ENCODE measurements at regions not wholly inside any gene's neighbourhood (a gene's known extent, or its start where the extent isn't known, plus 50 kb on each side); places are given as distances from the start of the nearest gene placed in this dataset.
"Not testable (repeated sequence)": the region's sequence is repeated elsewhere in the genome, so short reads cannot be mapped to it uniquely, and the experiment has no call there.

DNA sequence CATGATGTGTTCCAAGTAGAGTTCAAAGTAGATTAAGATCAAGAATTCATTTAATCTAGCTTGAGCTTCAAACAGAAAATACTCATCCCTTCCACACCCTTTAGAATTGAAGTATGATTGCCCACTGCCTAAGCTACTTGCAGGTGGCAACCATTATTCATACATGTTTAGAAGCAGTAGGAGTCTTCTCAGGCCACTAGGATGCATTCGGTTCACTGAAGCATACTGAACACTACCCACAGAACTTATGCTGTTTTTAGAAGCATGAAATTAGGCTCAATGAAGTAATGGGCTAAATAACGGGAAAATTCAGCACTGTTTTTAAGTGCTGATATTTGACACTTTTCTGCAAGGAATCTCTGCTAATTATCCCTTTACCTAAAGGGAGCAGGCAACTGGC, 263.4 kb downstream of the DEPDC1B start:
- no peaks in the 10 kb centered on the region for H3K36me3 ChIP-seq (ENCODE audit: control insufficient read depth in 2 of 2, insufficient read depth in 2 of 2, low read length in 1 of 2)
- no peak overlapping the region for H3K27ac ChIP-seq (ENCODE audit: low read depth in 2 of 2, low read length in 1 of 2)
- no peaks in the 10 kb centered on the region for H3K27me3 ChIP-seq (ENCODE audit: control insufficient read depth in 1 of 2, insufficient read depth in 2 of 2, low read length in 2 of 2)
- no peaks in the 10 kb centered on the region for H3K4me1 ChIP-seq (ENCODE audit: control insufficient read depth in 2 of 2, insufficient read depth in 2 of 2, low read length in 1 of 2)
- WGBS, 2 donors = 76 to 86% methylated on average over 2 of the region's 2 CpGs
- H3K4me3 ChIP-seq (ENCODE audit: low read depth in 1 of 2, low read length in 2 of 2) = no peak overlapping the region
- no peaks in the 10 kb centered on the region for H3K9me3 ChIP-seq (ENCODE audit: control insufficient read depth in 2 of 2, insufficient read depth in 1 of 2, low read depth in 1 of 2, low read length in 1 of 2)

DNA sequence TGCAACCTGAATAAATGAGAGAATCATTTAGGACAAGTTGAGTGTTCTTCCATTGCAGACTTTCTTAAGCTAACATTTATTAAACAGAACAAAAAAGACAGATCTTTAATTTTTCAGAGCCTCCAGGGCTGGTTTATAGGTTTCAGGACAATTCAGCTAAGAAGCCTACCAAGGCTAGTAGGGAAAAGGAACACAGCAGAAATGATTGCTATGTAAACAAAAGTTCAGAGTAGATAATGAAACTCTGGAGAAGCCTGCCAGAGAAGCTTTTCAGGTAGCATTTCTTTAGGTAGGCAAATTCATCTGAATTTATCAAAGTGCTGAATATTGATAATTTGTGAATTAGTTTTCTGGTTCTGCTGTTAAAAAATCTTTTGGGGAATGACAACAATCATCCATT, 264.2 kb downstream of the DEPDC1B start:
- Histone ChIP-seq H3K9me3 (ENCODE audit: control insufficient read depth in 2 of 2, insufficient read depth in 1 of 2, low read depth in 1 of 2, low read length in 1 of 2) (no peaks in the 10 kb centered on the region), H3K36me3 (ENCODE audit: control insufficient read depth in 2 of 2, insufficient read depth in 2 of 2, low read length in 1 of 2) (no peaks in the 10 kb centered on the region), H3K4me3 (ENCODE audit: low read depth in 1 of 2, low read length in 2 of 2) (no peak overlapping the region), H3K27ac (ENCODE audit: low read depth in 2 of 2, low read length in 1 of 2) (no peak overlapping the region), H3K27me3 (ENCODE audit: control insufficient read depth in 1 of 2, insufficient read depth in 2 of 2, low read length in 2 of 2) (no peaks in the 10 kb centered on the region), H3K4me1 (ENCODE audit: control insufficient read depth in 2 of 2, insufficient read depth in 2 of 2, low read length in 1 of 2) (no peaks in the 10 kb centered on the region)

DNA sequence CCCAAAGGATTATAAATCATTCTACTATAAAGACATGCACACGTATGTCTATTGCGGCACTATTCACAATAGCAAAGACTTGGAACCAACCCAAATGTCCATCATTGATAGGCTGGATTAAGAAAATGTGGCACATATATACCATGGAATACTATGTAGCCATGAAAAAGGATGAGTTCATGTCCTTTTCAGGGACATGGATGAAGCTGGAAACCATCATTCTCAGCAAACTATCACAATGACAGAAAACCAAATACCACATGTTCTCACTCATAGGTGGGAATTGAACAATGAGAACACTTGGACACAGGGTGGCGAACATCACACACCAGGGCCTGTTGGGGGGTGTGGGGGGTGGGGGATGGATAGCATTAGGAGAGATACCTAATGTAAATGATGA, 273.8 kb downstream of the DEPDC1B start:
- H3K27ac ChIP-seq (ENCODE audit: low read depth in 2 of 2, low read length in 1 of 2); H3K27me3 ChIP-seq (ENCODE audit: control insufficient read depth in 1 of 2, insufficient read depth in 2 of 2, low read length in 2 of 2); H3K36me3 ChIP-seq (ENCODE audit: control insufficient read depth in 2 of 2, insufficient read depth in 2 of 2, low read length in 1 of 2); H3K9me3 ChIP-seq (ENCODE audit: control insufficient read depth in 2 of 2, insufficient read depth in 1 of 2, low read depth in 1 of 2, low read length in 1 of 2); H3K4me3 ChIP-seq (ENCODE audit: low read depth in 1 of 2, low read length in 2 of 2); H3K4me1 ChIP-seq (ENCODE audit: control insufficient read depth in 2 of 2, insufficient read depth in 2 of 2, low read length in 1 of 2): not testable (repeated sequence)
- 96% methylated on average over 3 of the region's 3 CpGs for WGBS, 2 donors

DNA sequence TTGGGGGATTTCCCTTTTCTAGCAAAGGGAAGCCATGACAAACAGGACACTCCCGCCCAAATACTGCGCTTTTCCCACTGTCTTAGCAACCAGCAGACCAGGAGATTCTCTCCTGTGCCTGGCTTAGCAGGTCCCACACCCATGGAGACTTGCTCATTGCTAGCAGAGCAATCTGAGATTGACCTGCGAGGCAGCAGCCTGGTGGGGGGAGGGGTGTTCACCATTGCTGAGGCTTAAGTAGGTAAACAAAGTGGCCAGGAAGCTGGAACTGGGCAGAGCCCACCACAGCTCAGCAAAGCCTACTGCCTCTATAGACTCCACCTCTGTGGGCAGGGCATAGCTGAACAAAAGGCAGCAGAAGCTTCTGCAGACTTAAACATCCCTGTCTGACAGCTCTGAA, 279.2 kb downstream of the DEPDC1B start:
- not testable (repeated sequence) for H3K36me3 ChIP-seq (ENCODE audit: control insufficient read depth in 2 of 2, insufficient read depth in 2 of 2, low read length in 1 of 2); H3K9me3 ChIP-seq (ENCODE audit: control insufficient read depth in 2 of 2, insufficient read depth in 1 of 2, low read depth in 1 of 2, low read length in 1 of 2); H3K4me1 ChIP-seq (ENCODE audit: control insufficient read depth in 2 of 2, insufficient read depth in 2 of 2, low read length in 1 of 2); H3K27me3 ChIP-seq (ENCODE audit: control insufficient read depth in 1 of 2, insufficient read depth in 2 of 2, low read length in 2 of 2); H3K4me3 ChIP-seq (ENCODE audit: low read depth in 1 of 2, low read length in 2 of 2); H3K27ac ChIP-seq (ENCODE audit: low read depth in 2 of 2, low read length in 1 of 2)
- WGBS, 2 donors = 91 to 93% methylated on average over 3 of the region's 3 CpGs

DNA sequence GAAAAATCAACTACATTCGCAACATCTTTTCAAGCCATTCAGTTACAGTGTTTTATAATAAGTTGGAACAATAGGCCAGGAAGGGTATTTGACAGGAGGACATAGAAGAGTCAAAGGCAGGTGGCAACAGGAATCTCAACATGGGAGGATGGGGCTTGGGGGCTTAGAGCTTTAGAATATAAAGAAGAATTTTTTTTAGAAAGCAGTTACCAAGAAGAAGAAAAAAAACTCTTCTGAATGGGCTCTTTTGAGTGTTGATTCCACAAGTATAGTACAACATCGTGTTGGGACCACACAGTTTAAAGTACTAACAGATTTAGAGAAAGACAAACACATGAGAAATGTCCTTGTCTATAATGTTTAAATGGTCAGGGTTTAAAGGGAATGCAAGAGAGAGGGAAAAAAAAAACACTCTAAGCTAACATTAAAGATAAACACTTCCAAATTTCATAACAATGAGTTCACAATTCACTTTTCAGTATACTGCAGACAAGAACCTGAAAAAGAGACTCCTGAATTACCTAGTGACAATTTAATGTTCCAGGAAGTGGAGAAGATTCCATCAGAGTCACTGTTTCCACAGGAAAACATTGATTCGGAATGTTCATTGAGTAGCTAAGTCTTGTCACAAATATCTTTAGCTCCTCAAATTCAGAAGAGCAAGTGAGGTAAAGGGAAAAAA, 282.3 kb downstream of the DEPDC1B start:
- Histone ChIP-seq H3K4me1 (ENCODE audit: control insufficient read depth in 2 of 2, insufficient read depth in 2 of 2, low read length in 1 of 2) (no peaks in the 10 kb centered on the region), H3K27ac (ENCODE audit: low read depth in 2 of 2, low read length in 1 of 2) (no peak overlapping the region), H3K4me3 (ENCODE audit: low read depth in 1 of 2, low read length in 2 of 2) (no peak overlapping the region), H3K9me3 (ENCODE audit: control insufficient read depth in 2 of 2, insufficient read depth in 1 of 2, low read depth in 1 of 2, low read length in 1 of 2) (peaks cover 0 to 7% of the 10 kb centered on the region in 2 donors), H3K36me3 (ENCODE audit: control insufficient read depth in 2 of 2, insufficient read depth in 2 of 2, low read length in 1 of 2) (no peaks in the 10 kb centered on the region), H3K27me3 (ENCODE audit: control insufficient read depth in 1 of 2, insufficient read depth in 2 of 2, low read length in 2 of 2) (no peaks in the 10 kb centered on the region)
- WGBS, 2 donors = 58 to 62% methylated on average over 3 of the region's 3 CpGs

DNA sequence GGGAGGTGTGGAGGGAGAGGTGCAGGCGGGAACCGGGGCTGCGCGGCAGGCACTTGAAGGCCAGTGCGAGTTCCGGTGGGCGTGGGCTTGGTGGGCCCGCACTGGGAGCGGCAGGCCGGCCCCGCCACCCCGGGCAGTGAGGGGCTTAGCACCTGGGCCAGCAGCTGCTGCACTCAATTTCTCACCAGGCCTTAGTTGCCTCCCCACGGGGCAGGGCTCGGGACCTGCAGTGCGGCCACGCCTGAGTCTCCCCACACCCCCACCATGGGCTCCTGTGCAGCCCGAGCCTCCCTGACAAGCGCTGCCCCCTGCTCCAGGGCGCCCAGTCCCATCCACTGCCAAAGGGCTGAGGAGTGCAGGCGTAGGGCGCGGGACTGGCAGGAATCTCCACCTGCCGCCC, 284.5 kb downstream of the DEPDC1B start:
- WGBS, 2 donors = 96 to 97% methylated on average over 23 of the region's 23 CpGs
- Histone ChIP-seq H3K4me1 (ENCODE audit: control insufficient read depth in 2 of 2, insufficient read depth in 2 of 2, low read length in 1 of 2) (no peaks in the 10 kb centered on the region), H3K9me3 (ENCODE audit: control insufficient read depth in 2 of 2, insufficient read depth in 1 of 2, low read depth in 1 of 2, low read length in 1 of 2) (peaks cover 0 to under 1% of the 10 kb centered on the region in 2 donors), H3K27ac (ENCODE audit: low read depth in 2 of 2, low read length in 1 of 2) (no peak overlapping the region), H3K4me3 (ENCODE audit: low read depth in 1 of 2, low read length in 2 of 2) (no peak overlapping the region), H3K27me3 (ENCODE audit: control insufficient read depth in 1 of 2, insufficient read depth in 2 of 2, low read length in 2 of 2) (no peaks in the 10 kb centered on the region), H3K36me3 (ENCODE audit: control insufficient read depth in 2 of 2, insufficient read depth in 2 of 2, low read length in 1 of 2) (no peaks in the 10 kb centered on the region)

DNA sequence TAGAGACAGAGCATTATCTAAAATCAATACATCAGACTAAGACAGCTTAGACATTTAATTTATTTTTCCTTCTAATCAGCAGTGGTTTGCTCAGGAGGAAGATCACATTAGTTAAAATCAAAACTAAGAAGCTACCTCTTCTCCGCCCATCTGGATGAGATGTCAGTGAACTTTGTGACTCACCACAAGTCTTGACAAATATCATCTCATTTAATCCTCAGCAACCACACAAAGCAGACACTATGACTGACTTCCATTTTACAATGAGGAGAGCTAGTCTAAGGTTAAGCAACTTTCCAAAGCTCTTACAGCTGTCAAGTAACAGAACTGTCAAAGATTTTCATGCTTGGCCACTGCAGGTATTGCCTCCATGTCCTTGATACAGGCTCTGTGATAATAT, 289.5 kb downstream of the DEPDC1B start:
- Histone ChIP-seq H3K27ac (ENCODE audit: low read depth in 2 of 2, low read length in 1 of 2) (no peak overlapping the region), H3K4me1 (ENCODE audit: control insufficient read depth in 2 of 2, insufficient read depth in 2 of 2, low read length in 1 of 2) (no peaks in the 10 kb centered on the region)
- WGBS, 2 donors = 67 to 71% methylated on average over 1 of the region's 1 CpG

DNA sequence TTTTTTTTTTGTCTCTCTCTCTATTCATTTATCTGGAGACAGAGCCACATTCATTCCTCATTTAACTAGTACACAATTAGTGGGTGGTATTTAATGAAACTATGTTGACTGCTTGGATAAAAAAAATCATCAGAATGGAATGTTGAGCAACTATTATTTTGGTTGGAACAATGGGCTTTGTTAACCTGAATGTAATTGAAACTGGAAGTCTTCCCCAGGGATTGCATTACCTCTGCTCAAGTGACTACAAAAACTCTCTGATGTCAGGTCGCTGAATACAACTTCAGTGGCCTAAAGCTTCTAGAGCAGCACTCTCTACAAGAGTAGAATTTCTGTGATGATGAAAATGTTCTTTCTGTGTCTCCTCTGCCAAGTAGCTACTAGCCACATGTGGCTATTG, 295.8 kb downstream of the DEPDC1B start:
- Histone ChIP-seq H3K27ac (ENCODE audit: low read depth in 2 of 2, low read length in 1 of 2) (no peak overlapping the region), H3K36me3 (ENCODE audit: control insufficient read depth in 2 of 2, insufficient read depth in 2 of 2, low read length in 1 of 2) (no peaks in the 10 kb centered on the region), H3K4me3 (ENCODE audit: low read depth in 1 of 2, low read length in 2 of 2) (no peak overlapping the region), H3K4me1 (ENCODE audit: control insufficient read depth in 2 of 2, insufficient read depth in 2 of 2, low read length in 1 of 2) (no peaks in the 10 kb centered on the region), H3K9me3 (ENCODE audit: control insufficient read depth in 2 of 2, insufficient read depth in 1 of 2, low read depth in 1 of 2, low read length in 1 of 2) (no peaks in the 10 kb centered on the region), H3K27me3 (ENCODE audit: control insufficient read depth in 1 of 2, insufficient read depth in 2 of 2, low read length in 2 of 2) (no peaks in the 10 kb centered on the region)
- 74 to 91% methylated on average over 1 of the region's 1 CpG for WGBS, 2 donors

More for the DNA sequence above, 289.5 kb downstream of the DEPDC1B start:
- Histone ChIP-seq H3K9me3 (ENCODE audit: control insufficient read depth in 2 of 2, insufficient read depth in 1 of 2, low read depth in 1 of 2, low read length in 1 of 2) (no peaks in the 10 kb centered on the region), H3K4me3 (ENCODE audit: low read depth in 1 of 2, low read length in 2 of 2) (no peak overlapping the region), H3K36me3 (ENCODE audit: control insufficient read depth in 2 of 2, insufficient read depth in 2 of 2, low read length in 1 of 2) (no peaks in the 10 kb centered on the region), H3K27me3 (ENCODE audit: control insufficient read depth in 1 of 2, insufficient read depth in 2 of 2, low read length in 2 of 2) (no peaks in the 10 kb centered on the region)

DNA sequence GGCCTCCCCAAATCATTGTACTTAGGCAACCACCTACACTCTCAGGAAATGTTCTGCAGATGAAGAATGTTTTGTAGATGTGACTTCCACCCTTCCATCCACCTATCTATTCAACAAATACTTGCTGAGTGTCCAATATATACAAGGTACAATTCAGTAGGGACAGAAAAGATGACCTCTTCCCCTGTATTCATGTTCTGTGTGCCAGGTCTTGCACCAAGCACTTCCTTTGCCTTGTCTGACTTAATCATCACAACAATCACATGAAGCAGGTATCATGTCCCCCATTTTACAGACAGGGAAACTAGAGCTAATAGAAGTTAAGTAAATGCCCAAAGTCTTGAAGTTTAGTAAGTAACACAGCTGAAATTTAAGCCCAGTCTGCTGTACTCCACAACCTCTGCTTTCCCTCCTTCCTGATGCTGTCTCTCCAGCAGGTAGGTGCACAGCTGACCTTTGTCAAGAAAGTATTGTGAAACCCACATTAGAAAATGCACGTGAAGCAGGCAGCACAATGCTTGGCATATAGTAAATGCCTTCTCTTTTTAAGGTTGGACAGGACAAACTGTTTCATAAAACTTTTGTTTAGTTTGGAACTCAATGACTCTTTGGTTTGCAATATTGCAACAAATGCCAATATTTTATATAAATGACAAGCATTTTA, 296.5 kb downstream of the DEPDC1B start:
- Histone ChIP-seq H3K4me3 (ENCODE audit: low read depth in 1 of 2, low read length in 2 of 2) (no peak overlapping the region), H3K36me3 (ENCODE audit: control insufficient read depth in 2 of 2, insufficient read depth in 2 of 2, low read length in 1 of 2) (no peaks in the 10 kb centered on the region), H3K4me1 (ENCODE audit: control insufficient read depth in 2 of 2, insufficient read depth in 2 of 2, low read length in 1 of 2) (no peaks in the 10 kb centered on the region), H3K27ac (ENCODE audit: low read depth in 2 of 2, low read length in 1 of 2) (no peak overlapping the region), H3K27me3 (ENCODE audit: control insufficient read depth in 1 of 2, insufficient read depth in 2 of 2, low read length in 2 of 2) (no peaks in the 10 kb centered on the region), H3K9me3 (ENCODE audit: control insufficient read depth in 2 of 2, insufficient read depth in 1 of 2, low read depth in 1 of 2, low read length in 1 of 2) (no peaks in the 10 kb centered on the region)
- WGBS, 2 donors = 48 to 52% methylated on average over 1 of the region's 1 CpG

DNA sequence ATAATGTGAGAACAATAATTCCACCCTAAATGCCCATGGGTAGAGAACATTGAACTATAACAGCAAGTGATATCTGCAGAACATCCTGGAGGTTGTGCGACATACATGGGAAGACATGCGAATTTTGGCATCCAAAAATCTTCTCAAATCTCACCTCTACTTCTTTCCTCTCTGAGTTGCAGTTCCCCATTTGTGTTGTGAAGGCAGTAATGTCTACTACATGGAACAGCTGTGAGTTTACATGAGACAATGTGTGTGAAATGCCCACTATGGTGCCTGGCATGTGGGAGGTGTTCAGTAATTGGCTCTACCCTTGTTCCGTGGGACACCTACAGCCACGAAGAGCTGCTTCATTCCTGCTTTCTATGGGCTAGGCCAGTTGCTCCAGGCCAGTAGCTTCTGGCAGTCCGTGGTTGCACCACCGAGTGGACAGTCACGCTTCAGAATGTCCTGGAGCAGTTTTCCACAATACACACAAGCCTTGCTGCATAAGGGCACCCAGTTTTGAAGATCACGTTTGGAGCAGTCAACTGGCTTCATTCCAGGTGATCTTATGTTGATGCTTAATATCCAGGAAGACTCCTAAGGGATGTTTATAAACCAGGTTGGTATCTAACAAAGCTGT, 297.7 kb downstream of the DEPDC1B start:
- Histone ChIP-seq H3K9me3 (ENCODE audit: control insufficient read depth in 2 of 2, insufficient read depth in 1 of 2, low read depth in 1 of 2, low read length in 1 of 2) (no peaks in the 10 kb centered on the region), H3K4me3 (ENCODE audit: low read depth in 1 of 2, low read length in 2 of 2) (no peak overlapping the region), H3K27me3 (ENCODE audit: control insufficient read depth in 1 of 2, insufficient read depth in 2 of 2, low read length in 2 of 2) (no peaks in the 10 kb centered on the region), H3K27ac (ENCODE audit: low read depth in 2 of 2, low read length in 1 of 2) (no peak overlapping the region), H3K36me3 (ENCODE audit: control insufficient read depth in 2 of 2, insufficient read depth in 2 of 2, low read length in 1 of 2) (no peaks in the 10 kb centered on the region), H3K4me1 (ENCODE audit: control insufficient read depth in 2 of 2, insufficient read depth in 2 of 2, low read length in 1 of 2) (no peaks in the 10 kb centered on the region)
- 81% methylated on average over 8 of the region's 8 CpGs for WGBS, 2 donors

All from esophagus (tissue), 2 donors.